ENCODE measurements at regions not wholly inside any gene's neighbourhood (a gene's known extent, or its start where the extent isn't known, plus 50 kb on each side); places are given as distances from the start of the nearest gene placed in this dataset.

GRCh38 chr2:64879745-64880144, 109.5 kb upstream of the SLC1A4 start:
- H3K9me3 Mint-ChIP-seq: no peaks in the 10 kb centered on the region
- peaks cover 14% of the 10 kb centered on the region for H3K4me1 ChIP-seq (ENCODE audit: control insufficient read depth, insufficient read depth, low read length)
- H3K36me3 ChIP-seq (ENCODE audit: control insufficient read depth, insufficient read depth, low read length): no peaks in the 10 kb centered on the region
- H3K36me3 Mint-ChIP-seq: no peaks in the 10 kb centered on the region
- H3K27me3 ChIP-seq (ENCODE audit: control insufficient read depth, insufficient read depth, low read length): no peaks in the 10 kb centered on the region
- intact Hi-C loops (cut with micrococcal nuclease): no loop called here
- no peak overlapping the region for H3K4me3 ChIP-seq (ENCODE audit: low read length)
- peak overlapping the region in 1 of 2 donors; percentile 66 for H3K27ac Mint-ChIP-seq
- H3K4me1 Mint-ChIP-seq: peaks cover 11 to 20% of the 10 kb centered on the region in 2 donors
- no peaks in the 10 kb centered on the region for H3K9me3 ChIP-seq (ENCODE audit: control insufficient read depth, insufficient read depth, low read length)
- 86% methylated on average over 5 of the region's 5 CpGs for WGBS (ENCODE audit: insufficient coverage)
- ATAC-seq: no peak
- TF ChIP-seq CTCF (IDR thresholded peaks at IDR 0.05): no peak
- no peak for DNase-seq
- H3K27me3 Mint-ChIP-seq (ENCODE audit: low read depth in 2 of 2): peaks cover 9 to 14% of the 10 kb centered on the region in 2 donors
- H3K27ac ChIP-seq (ENCODE audit: low read length): no peak overlapping the region
- no peak overlapping the region for H3K4me3 Mint-ChIP-seq

GRCh38 chr2:64880193-64880951, 108.8 kb upstream of the SLC1A4 start:
- Histone ChIP-seq H3K27ac (ENCODE audit: low read length) (no peak overlapping the region), H3K9me3 (ENCODE audit: control insufficient read depth, insufficient read depth, low read length) (no peaks in the 10 kb centered on the region), H3K36me3 (ENCODE audit: control insufficient read depth, insufficient read depth, low read length) (no peaks in the 10 kb centered on the region), H3K27me3 (ENCODE audit: control insufficient read depth, insufficient read depth, low read length) (no peaks in the 10 kb centered on the region), H3K4me3 (ENCODE audit: low read length) (no peak overlapping the region), H3K4me1 (ENCODE audit: control insufficient read depth, insufficient read depth, low read length) (peaks cover 14% of the 10 kb centered on the region)
- TF ChIP-seq CTCF (IDR thresholded peaks at IDR 0.05): no peak
- Mint-ChIP-seq H3K4me1 (peaks cover 11 to 20% of the 10 kb centered on the region in 2 donors), H3K4me3 (no peak overlapping the region), H3K27ac (peak overlapping the region; percentile 50 to 86), H3K9me3 (no peaks in the 10 kb centered on the region), H3K36me3 (no peaks in the 10 kb centered on the region), H3K27me3 (ENCODE audit: low read depth in 2 of 2) (peaks cover 8 to 14% of the 10 kb centered on the region in 2 donors)
- ATAC-seq (no peak), DNase-seq (no peak)
- intact Hi-C loops (cut with micrococcal nuclease): no loop called here
- WGBS (ENCODE audit: insufficient coverage): 89% methylated on average over 12 of the region's 12 CpGs

- peak; percentile 88 to 93 (median 89) for ATAC-seq
- Histone ChIP-seq H3K9me3 (ENCODE audit: control insufficient read depth, insufficient read depth, low read length) (no peaks in the 10 kb centered on the region), H3K27me3 (ENCODE audit: control insufficient read depth, insufficient read depth, low read length) (no peaks in the 10 kb centered on the region), H3K4me3 (ENCODE audit: low read length) (no peak overlapping the region), H3K36me3 (ENCODE audit: control insufficient read depth, insufficient read depth, low read length) (no peaks in the 10 kb centered on the region), H3K4me1 (ENCODE audit: control insufficient read depth, insufficient read depth, low read length) (peaks cover 14% of the 10 kb centered on the region), H3K27ac (ENCODE audit: low read length) (no peak overlapping the region)
- intact Hi-C loops (cut with micrococcal nuclease): no loop called here
- no peak for TF ChIP-seq CTCF (IDR thresholded peaks at IDR 0.05)
- Mint-ChIP-seq H3K27me3 (ENCODE audit: low read depth in 2 of 2) (peaks cover 8 to 14% of the 10 kb centered on the region in 2 donors), H3K27ac (peak overlapping the region; percentile 50 to 86), H3K36me3 (no peaks in the 10 kb centered on the region), H3K4me3 (peak overlapping the region; percentile 21), H3K4me1 (peaks cover 11 to 20% of the 10 kb centered on the region in 2 donors), H3K9me3 (no peaks in the 10 kb centered on the region)
- WGBS (ENCODE audit: insufficient coverage): 53% methylated on average over 5 of the region's 6 CpGs
- peak; percentile 41 to 53 for DNase-seq
Observed at GRCh38 chr2:64881037-64881492, 108.1 kb upstream of the SLC1A4 start.

Measured in natural killer cell (primary cell).